GM12865 (cell line): ENCODE measurements at regions not wholly inside any gene's neighbourhood (a gene's known extent, or its start where the extent isn't known, plus 50 kb on each side); places are given as distances from the start of the nearest gene placed in this dataset.
A peak's percentile ranks its signal among the peaks of the same experiment; 100 is the strongest.

Experiments
- DNase-seq: peaks from one replicate; pipeline ENCODE4 v3.0.0; 2010; ENCODE audit warnings: low read depth
- H3K4me3 ChIP-seq: 2 replicates; pipeline ENCODE4 v1.5.1; 2011; ENCODE audit warnings: mild to moderate bottlenecking, low read depth, low read length, control low read depth
- CTCF ChIP-seq: IDR thresholded peaks from 2 replicates; pipeline ENCODE4 v1.5.1; 2011; ENCODE audit warnings: low read length, control low read depth, low read depth, inconsistent platforms; ENCODE audit not compliant: insufficient read depth; ENCODE audit errors: missing control alignments

DNA sequence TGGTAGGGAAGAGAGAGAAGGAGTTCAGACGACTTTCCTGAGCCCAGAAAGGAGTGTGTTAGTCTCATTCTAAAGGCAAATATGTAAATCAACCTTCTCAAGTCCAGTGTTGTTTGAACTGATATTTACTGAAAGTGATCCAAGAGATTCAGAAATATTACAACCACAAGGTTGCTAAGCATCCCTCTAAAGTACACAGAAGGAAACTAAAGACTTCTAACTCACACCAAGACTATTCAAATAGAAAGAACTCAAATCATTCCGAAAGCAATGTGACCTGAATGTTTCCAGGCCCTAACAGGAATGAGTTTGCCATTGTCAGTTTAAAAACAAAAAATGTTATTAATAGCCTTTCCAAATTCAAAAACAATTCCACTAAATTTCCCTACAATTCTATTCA, 56.9 kb upstream of the VGLL3 start:
- H3K4me3 ChIP-seq = no peak overlapping the region
- TF ChIP-seq CTCF = no peak
- peak; percentile 13 for DNase-seq

DNA sequence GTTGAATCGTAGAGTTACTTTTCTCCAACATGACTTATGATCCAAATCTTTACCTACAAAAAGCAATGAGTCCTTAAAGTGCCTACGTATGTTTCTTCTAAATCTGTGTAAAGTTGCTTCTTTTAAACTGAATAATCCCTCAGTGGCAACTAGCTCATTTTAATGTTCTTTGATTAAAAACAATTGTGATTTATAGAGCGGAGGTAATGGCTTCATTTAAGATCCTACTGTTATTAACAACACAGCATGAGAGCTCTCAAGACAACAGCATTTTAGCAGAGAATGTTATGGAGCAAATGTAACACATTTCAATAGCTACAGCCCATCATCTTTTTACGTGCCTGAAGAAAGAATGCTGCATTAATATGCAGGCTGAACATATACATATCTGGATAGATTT, 55.3 kb upstream of the VGLL3 start:
- no peak for DNase-seq
- no peak for TF ChIP-seq CTCF

DNA sequence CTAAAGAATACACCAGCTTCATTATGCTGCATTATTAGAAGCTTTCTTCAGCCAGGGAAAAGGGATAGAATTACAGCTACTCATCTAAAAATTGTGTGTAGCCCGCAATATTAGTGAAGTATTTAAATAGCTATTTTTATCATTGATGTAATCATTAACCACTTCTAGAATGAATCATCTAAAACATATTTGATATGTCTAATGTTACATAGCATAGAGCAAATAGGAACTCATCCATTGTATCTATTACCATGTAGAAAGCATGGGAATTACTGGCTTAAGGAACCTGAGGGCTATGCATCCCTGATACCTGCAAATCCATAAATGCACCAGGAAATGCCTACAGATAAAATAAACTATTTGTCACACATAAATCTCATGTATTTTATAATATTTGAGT, 54.5 kb upstream of the VGLL3 start:
- DNase-seq = no peak
- H3K4me3 ChIP-seq = no peak overlapping the region
- no peak for TF ChIP-seq CTCF

More for the DNA sequence above, 55.3 kb upstream of the VGLL3 start:
- H3K4me3 ChIP-seq = no peak overlapping the region

DNA sequence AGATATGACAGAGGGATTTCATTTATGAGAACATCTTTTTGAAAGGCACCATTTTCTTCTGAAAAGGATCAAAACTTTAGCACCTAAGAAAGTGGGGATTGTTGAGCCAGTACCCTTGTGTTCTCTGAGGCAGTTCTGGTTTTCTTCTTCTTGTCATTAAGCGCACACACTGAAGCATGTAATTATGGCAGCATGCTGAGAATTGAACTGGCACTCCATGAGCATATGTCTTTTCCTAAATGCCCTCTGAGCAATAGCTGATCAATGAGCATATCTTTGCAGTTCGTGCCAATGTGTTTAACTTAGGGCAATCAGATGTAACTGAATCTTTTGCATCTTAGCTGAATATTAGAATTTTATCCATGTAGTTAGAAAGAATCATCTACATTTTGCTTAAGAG, 53.9 kb upstream of the VGLL3 start:
- no peak overlapping the region for H3K4me3 ChIP-seq
- TF ChIP-seq CTCF = no peak
- no peak for DNase-seq

GRCh38 chr3:87044409-87044808, 53.5 kb upstream of the VGLL3 start:
- no peak overlapping the region for H3K4me3 ChIP-seq
- DNase-seq = no peak
- no peak for TF ChIP-seq CTCF

DNA sequence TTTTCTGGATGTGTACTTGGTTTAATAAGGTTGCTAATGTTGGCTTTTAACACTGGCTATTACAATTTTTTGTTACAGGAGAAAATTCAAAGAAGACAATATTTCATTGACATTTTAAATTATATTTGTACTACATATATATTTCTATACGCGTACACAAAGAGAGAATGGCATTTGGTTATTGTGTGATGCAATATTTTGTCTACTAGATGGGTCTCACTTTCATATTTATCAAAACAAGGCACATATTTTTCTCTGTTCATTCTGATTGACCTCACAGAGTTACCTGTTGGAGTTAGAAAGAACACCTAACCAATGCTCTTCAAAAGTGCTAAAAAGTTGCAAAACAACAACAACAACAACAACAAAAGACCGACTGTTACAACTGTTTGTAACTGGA, 50.2 kb upstream of the VGLL3 start:
- TF ChIP-seq CTCF = no peak

More for the DNA sequence above, 50.2 kb upstream of the VGLL3 start:
- H3K4me3 ChIP-seq = no peak overlapping the region
- no peak for DNase-seq
